CD4-positive, alpha-beta T cell treated with Interleukin-17A for 4 hours (primary cell): ENCODE measurements at regions not wholly inside any gene's neighbourhood (a gene's known extent, or its start where the extent isn't known, plus 50 kb on each side); places are given as distances from the start of the nearest gene placed in this dataset.
"Not testable (repeated sequence)": the region's sequence is repeated elsewhere in the genome, so short reads cannot be mapped to it uniquely, and the experiment has no call there.

Experiments used
- DNase-seq: peaks from one replicate; pipeline ENCODE4 v3.0.0-alpha.2; 2020; ENCODE audit warnings: mixed read lengths

DNA sequence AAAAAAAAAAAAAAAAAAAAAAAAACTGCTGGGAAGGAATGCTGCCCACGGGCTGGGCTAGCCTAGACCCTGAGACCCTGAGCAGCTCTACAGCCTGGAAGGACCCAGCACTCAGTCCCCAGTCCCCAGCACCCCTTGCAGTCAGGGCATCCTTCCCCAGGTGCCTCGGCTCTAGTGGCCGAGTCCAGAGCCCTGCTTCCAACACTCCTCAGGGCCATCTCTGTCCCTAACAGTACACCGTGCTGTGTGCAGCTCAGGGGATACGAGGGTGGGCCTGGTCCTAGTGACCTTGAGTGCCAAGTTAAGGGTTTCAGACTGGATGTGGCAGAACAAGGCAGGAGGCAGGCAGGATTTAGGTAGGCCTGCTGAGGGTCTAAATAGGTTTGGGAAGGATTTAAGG, 50.2 kb upstream of the LRP8 start:
- DNase-seq, result no peak

DNA sequence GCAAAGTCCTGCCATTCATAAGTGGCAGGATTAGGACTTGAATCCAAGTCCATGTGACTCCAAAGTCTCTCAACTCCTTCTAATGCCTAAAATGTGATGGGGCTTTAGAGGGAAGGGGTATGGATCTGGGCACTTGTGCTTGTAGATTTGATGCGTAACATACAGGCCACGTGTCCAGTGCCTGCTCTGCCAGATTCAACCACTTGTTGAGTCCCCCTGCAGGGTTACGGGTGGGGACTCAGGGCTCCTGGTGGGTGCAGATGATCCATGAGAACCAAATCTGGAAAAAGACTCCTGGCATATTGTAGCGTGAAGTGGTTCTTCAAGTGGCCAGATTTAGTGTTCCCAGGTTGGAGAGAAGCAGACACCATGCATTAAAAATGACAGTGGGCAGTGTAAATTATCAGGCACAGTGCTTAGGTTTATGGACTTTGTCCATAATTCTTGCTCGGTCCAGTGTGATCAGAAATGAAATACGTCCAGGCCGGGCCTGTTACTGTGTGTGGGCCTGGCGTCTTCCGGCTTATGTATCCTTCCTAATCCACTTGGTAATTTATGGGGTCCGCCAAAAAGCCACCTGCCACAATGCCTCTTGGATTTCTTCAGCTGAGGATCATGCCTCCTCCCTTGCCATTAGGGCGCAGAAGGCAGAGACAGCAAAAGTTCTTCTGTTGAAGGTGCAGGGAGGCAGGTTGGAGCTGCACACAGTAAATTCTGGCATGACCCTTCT, 51.2 kb upstream of the LRP8 start:
- no peak for DNase-seq

DNA sequence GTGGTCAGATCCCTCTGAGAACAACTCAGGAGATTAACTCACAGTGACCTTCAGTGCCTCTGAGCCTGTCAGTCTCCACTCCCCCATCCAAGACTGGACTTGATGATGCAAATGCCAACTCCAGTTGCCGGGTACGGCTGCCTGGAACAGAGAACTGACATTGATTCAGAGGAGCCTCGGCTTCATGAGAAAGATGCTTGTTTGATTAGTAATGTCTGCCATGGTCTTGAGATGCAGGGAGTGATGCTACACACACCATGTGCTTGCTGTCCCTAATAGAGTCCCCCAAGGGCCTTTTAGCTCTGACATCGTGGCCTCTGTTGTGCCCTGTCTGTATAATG, 51.8 kb upstream of the LRP8 start:
- DNase-seq, result no peak

DNA sequence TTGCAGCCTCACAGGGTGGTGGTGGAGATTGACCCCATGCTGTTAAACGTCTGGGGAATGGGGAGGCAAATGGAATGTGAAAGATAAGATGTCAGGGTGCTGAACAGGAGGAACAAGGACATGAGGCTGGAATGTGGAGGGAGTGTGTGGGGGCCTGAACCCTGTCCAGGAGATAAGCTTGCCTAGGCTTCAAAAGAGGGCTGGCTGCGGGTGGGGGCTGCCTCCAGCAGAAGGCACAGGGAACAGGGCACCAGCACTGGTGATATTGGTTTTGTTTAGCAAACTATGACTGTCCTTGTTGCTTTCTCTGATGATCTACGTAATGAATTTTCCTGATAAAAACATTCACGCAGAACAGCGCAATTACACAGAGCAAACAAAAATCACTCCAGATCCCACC, 52.4 kb upstream of the LRP8 start:
- no peak for DNase-seq

DNA sequence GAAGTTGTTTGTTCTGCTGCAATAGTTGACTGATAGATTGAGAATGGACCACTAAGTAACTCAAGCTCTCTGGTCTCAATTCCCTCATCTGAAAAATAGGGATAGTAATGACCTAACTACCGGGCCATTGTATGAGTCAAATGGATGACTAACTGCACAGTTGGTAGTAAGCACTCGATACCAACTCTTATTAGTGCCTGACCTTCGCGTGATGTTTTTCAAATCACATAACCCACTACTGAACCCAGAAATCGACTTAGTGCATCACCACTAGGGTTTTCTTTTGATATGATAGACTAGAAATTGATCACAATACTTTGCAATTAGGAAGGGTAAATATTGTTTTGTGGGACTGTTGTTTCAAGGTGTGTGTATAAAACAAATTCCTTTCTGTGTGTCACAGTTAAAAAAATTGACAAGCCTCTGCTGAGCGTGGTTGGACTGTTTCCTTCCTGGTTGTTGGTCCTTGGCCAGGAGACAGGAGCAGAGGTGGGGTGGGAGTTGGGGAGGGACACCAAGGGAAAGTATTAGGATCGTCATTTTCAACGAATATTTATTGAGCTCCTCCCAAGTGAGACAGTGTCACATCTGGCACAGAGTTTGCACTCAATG, 54.0 kb upstream of the LRP8 start:
- no peak for DNase-seq

DNA sequence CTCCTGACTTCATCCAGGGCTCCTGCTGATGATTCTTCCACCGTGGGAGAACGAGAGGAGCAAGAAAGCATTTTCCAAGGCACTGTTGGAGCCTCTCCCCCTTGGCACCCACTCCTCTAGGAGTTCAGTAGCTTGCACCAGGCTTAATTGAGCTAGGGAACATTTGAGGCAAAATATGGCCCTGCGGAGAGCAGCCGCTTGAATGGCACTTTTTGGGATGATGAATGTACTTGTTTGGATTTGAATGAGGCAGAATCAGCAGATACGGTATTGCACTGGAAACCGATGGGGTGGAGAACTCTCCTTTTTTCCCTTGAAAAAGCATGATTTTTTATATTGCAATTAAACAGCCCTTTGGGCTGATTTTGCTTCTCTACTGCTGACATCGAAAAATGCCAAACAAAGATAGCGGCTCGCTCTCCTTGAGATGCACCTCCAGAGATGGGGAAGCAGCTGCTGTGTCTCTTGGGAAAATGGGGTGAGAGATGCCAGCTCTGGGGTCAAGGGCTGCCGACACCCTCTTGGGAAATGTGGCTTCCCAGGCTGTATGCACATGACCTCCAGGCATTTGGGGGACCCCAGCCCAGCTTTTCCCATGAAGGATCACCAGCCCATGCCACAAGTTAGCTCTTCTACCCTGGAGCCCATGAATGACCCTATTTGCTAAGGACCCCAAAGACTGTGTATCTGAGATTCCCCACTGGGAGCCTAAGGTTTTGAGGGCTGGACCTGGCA, 55.4 kb upstream of the LRP8 start:
- DNase-seq, result no peak

DNA sequence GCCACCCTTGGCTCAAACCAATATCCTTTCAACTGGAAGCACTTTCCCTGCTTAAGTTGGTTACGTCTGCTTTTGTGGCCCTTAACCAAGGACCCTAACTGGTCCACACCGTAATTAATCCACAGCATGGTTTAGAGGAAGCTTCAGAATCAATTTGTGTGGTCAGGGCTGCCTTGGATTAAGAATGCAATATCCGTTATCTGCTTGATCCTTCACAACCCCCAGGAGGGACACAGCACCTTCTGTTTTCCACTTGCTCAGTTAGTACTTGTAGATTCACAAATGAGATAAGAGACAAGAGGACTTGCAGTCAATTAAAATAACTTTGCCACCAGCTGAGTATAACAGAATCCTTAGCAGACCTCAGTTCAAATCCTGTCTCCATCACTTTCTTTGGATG, 56.9 kb upstream of the LRP8 start:
- no peak for DNase-seq

DNA sequence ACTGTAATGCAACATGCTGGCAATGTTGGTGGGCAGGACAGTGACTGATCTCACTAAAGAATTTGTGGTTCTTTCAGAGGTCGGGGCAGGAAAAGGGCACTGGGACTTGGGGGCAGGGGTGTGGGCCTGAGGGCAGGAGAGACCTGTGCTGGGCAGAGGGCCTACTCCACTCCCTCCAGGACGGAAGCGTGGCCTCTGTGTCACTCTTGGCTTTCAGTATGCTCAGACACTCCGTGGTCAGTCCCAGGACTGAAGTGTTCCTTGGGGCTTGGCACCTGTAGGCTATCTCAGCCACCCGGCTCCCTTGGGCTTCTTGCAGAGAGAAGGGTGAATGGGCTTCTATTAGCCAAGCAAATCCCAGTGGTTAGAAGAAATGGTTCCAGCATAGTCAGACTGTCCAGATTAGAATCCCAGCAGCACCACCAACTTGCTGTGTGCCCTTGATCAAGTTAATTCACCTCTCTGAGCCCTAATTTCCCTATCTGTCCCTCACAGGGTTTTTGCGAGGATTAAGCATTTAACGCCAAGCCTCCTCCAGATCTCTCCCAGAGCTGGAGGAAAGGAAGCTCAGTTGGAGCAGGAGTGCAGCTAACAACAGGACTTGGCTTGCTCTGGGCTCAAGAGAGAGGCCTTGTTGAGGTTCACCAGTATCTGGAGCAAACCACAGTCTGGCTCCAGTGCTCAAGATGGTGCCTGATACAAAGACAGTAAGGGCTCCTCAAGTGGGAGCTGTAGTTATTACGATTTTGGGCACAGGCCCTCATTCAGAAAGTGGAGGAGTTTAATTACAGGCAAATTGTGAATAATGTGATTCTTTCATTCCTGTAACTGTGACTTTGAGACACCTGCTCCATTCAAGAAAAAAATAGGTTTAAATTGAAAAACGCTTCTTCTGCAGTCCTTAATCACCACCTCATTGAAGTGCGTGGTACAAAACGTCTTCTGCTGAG, 57.7 kb upstream of the LRP8 start:
- DNase-seq, result no peak

DNA sequence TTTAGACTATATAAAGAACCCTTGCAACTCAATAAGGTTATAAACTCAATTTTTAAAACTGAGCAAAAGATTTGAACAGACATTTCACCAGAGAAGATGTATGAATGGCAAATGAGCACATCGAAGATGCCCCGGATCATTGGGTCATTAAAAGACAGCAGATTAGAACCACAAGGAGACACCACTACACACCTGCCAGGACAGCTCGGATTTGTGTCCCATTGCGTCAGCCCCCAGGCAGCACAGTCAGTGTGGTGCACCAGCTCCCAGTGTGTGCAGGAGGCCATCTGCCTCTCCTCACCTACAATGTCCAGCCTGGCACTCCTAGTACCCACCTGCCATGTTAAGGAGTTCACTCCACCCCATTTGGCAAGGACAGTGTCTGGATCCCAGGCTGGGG, 61.1 kb upstream of the LRP8 start:
- DNase-seq, result no peak

DNA sequence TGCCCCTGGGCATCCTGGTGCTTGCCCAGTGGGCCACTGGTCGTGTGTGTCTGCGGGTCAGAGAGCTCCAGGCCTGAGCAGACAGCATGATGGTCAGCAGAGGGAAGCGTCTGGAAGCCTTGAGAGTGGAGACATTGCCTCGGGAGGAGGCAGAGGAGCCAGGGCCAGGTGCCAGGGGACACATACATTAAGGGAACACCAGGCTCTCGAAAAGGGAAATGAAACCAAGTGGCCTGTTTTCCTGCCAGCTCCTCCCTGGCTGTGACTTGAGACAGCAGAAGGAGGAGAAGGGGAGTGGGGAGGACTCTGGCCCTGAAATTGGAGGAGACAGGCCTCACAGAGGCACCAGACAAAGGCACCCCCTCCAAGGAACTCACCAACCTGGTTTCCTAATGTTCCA, 62.4 kb upstream of the LRP8 start:
- no peak for DNase-seq

DNA sequence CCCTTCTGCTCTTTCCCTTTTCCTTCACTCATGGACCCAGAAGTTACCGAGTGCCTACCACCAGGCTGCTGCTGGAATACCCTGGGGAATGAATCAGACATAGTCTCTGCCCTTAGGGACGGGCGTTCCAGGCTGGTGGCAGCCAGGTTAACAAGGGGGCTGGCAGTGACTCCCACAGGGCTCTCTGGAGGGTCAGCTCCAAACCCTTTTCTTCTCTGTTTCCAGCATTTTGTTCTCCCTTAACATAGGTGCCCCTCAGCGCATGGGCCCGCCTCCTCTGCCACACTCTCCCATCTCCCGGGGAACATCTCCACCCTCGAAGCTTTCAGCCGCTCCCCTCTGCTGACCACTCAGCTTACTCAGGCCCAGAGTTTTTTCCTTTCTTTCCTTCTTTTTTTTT, 62.9 kb upstream of the LRP8 start:
- no peak for DNase-seq

DNA sequence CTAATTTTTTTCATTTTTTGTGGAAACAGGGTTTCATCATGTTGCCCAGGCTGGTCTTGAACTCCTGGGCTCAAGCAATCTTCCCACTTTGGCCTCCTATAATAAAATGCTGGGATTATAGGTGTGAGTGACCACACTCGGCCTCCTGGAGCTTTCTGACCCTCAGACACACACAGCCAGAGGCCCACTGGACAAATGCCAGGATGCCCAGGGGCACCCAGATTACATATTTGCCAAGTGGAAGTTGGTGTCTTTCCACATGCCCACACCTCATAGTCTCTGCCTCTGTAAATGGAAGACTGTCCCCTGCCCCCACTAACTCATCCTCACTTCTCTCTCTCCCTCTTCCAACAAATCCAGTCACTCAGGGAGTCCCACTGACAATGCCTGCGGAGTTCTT, 63.4 kb upstream of the LRP8 start:
- no peak for DNase-seq

DNA sequence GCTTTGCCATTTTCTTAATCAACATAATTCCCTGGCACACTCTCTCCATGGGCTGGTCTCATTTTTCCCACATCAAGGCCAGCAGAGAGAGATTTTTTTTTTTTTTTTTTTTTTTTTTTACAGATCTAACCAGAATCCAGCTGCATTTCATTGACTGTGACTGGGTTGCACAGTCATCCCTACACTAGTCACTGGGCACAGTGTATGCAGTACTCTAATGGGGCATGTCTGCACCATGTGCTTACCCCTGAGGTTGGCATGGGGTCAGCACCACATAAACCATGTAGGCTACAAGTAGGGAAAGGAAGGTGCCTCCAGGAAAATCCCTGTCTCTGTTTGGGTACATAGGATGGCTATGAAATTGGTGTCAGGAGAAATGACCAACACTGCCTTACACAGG, 64.1 kb upstream of the LRP8 start:
- no peak for DNase-seq

DNA sequence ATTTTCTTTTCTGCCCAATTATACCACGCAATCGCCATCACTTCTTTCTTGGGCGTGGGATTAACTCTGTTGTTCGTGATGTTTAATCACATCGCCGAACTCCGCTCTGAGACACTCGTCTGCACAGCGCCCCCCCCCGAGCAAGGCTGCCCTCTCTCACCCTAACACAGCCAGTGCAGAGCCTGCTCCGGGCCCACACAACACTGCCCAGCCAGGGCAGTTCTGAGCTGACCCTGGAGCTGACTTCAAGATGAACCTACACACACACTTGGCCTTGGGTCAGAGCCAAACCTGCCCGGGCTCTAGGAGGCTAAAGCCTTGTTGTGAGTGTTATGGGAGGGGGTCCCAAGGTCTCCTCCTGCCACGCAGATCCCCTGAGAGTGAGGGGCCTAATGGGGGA, 64.6 kb upstream of the LRP8 start:
- DNase-seq, result no peak

DNA sequence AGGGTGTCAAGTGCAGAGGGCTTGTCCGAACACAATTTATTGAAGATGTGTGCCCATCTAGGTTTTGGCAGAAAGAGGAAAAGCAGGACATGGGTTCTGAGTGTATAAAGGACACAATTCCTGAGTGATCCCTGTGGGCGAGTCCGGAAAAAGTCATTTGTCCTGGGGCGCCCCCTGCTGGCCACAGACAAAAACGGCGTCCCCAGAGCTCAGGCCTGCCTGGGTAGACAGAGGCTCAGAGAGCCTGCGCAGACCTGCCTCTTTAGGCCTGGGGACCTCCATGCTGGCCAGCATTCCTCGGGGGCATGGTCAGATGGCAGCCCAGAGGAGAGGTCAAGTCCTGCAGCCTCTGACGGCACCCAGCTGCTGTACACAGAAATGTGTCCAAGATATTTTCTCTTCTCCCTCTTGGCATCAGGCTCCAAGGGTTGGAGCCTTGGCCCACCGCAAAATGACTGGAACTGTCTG, 65.5 kb upstream of the LRP8 start:
- peak; percentile 85 for DNase-seq

DNA sequence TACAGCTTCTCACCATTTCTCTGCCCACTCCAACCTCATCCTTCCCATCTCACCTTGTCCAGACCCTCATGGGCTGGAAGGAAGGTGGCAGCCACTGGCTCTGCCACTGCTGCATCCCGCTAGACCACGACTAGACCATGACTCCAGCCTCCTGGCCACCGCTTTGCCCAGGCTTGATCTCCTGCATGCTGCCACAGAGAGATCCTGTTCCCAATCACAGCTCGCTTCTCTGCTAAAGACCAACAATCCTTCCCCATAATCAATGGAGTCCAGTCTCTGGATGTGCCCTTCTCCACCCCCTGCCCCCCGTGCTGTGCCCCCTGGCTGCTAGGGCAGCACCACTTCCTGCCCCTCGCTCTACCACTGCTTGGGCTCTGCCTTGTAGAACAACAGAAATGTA, 64.9 kb upstream of the DMRTB1 start:
- DNase-seq, result no peak

DNA sequence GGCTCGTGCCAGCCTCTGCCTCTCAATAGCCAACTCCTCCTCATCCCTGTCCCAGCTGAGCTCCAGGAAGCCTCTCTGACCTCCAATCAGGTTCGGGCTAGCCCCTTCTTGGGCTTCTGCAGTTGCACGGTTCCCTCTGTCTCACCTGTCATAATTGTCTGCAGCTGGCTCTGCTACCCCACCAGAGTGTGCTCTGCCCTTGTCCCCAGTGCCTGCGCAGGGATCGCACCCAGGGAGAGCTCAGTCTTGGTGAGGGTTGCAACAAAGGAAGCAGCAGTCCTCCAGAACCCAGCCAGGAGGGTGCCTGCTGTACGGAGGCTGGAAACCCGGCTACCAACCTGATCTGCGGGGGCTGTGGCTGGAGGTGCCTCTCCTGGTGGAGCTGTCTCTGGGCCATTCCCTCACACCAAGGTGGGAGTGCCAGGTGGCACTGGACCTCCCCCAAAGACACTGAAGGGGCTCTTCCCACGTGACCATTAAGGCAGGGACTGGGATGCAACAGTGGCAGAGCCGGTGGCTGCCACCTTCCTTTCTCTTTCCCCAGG, 63.5 kb upstream of the DMRTB1 start:
- DNase-seq, result no peak

DNA sequence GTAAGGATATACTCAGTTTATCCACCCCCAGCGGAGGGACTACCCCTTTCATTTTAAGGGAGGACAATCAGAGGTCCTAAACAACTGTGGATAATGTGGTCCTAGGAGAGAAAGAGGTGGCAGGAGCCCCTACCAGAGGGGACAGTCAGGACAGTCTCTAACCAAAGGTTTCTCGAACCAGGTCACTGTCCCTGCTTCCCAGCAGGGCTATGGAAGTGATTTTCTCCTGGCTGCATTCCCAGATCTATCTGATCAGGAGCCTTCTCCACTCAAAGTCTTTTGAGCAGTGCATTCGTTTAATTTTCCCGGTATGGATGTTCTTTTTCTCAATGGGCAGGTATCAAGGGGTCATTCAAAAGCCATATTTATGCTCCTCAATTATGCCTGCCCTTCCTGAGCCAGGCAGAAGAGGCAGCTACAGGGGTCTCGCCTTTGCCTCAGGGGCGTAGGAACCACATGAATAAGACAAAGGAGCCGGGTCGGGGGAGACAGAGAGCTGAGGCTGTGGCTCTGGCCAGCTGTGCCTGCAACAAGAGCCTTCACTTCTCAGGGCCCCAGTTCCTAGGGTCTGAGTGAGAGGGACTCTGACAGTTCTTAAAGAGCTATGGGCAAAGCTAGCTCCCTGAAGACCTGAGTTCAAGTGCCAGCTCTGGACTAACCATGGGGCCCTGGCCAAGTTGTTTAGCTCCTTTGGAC, 62.5 kb upstream of the DMRTB1 start:
- no peak for DNase-seq

DNA sequence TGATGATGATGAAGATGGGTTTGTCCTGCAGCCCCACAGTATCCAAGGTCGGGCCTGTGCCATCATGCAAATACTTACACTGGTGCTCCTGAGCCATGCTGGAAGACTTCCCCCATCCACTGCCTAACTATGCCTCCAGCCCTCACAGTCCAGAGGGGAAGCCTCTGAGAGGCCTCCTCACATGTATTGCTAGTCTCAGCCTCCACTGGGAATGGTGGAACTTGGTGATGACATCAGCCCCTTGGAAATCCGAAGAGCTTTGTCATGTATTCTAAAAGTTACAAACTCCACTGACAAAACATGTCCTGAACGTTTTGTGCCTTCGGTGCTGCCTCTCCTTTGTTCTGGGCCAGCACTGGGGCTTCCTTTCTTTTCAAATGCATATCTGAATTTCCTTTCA, 61.1 kb upstream of the DMRTB1 start:
- DNase-seq, result no peak

DNA sequence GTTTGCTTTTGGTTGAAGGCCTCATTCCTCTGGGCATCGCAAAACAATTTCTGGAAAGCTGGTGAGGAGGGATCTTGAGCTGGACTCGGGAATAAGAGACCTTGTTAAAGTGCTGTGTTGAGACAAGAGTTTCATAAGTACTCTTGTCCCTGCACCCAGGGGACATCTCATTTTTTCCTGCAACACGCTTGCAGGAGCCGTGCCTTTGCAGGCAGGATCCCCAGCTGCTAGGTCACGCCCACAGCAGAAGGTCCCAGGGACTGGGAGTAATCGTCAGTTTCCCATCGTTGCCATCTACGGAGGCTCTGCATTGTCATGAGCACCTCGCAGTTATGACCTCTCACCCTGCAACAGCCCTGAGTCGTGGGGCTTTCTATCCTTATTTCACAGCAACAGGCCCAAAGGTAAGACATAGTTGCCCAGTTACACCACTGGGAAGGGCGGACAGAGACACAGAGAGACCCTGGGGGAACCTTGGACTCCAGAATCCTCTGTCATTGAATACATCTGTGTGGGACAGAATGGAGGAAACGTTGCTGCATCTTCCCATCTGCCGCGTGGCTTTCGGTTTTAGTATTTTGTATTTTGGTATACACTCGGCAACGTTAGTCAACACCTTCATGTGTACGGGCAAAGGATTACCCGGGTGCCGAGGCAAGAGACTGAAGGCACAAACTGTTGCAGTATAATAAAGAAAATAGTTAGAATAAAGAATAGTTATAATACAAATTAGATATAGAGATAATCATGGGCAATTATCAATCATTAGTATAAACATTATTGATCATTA, 60.4 kb upstream of the DMRTB1 start:
- DNase-seq, result no peak

DNA sequence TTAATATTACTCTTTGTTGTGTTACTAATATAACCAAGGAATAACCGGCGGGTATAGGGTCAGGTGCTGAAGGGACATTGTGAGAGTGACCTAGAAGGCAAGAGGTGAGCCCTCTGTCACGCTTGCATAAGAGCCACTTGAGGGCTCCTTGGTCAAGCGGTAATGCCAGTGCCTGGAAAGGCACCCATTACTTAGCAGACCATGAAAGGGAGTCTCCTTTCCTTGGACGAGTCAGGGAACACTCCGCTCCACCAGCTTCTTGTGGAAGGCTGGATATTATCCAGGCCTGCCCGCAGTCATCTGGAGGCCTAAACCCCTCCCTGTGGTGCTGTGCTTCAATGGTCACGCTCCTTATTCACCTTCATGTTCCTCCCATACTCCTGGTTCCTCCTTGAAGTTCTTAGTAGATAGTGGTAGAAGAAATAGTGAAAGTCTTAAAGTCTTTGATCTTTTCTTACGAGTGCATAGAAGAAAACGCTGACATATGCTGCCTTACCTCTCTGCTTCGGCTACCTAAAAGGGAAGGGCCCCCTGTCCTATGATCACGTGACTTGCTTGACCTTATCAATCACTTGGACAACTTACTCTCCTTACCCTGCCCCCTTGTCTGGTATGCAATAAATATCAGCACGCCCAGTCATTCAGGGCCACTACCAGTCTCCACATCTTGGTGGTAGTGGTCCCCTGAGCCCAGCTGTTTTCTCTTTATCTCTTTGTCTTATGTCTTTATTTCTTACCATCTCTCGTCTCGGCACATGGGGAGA, 59.6 kb upstream of the DMRTB1 start:
- not testable (repeated sequence) for DNase-seq
